HEK293 (cell line): ENCODE measurements at regions not wholly inside any gene's neighbourhood (a gene's known extent, or its start where the extent isn't known, plus 50 kb on each side); places are given as distances from the start of the nearest gene placed in this dataset.

Experiments used
- CTCF ChIP-seq: fragments of 450-650 bp; formaldehyde crosslinking; IDR thresholded peaks from 2 replicates; pipeline ENCODE4 v1.5.1; 2016; ENCODE audit warnings: missing biosample characterization, missing genetic modification characterization
- SCRT2 ChIP-seq: fragments of 450-650 bp; formaldehyde crosslinking; IDR thresholded peaks from 2 replicates; pipeline ENCODE4 v1.5.1; 2016; ENCODE audit warnings: missing biosample characterization, missing genetic modification characterization
- ZNF114 ChIP-seq: fragments of 450-650 bp; formaldehyde crosslinking; IDR thresholded peaks from 2 replicates; pipeline ENCODE4 v1.5.0; 2017; ENCODE audit warnings: missing biosample characterization, missing genetic modification characterization
- ZNF157 ChIP-seq: fragments of 450-650 bp; formaldehyde crosslinking; IDR thresholded peaks from 2 replicates; pipeline ENCODE4 v1.5.1; 2016; ENCODE audit warnings: missing biosample characterization, missing genetic modification characterization
- ZNF596 ChIP-seq: fragments of 450-650 bp; IDR thresholded peaks from 2 replicates; pipeline ENCODE4 v1.5.0; 2018; ENCODE audit warnings: missing biosample characterization, mild to moderate bottlenecking, missing genetic modification characterization, moderate library complexity
- TF ChIP-seq, protein P1 (sequence below): fragments of 450-650 bp; formaldehyde crosslinking; conservative IDR thresholded peaks from 2 replicates; pipeline ENCODE4 v1.5.1; 2016; ENCODE audit warnings: low read depth, missing biosample characterization, missing genetic modification characterization
- TF ChIP-seq, protein P2 (sequence below): fragments of 450-650 bp; formaldehyde crosslinking; IDR thresholded peaks from 2 replicates; pipeline ENCODE4 v1.5.1; 2016; ENCODE audit warnings: missing biosample characterization, missing genetic modification characterization

- TF ChIP-seq ZNF114 (tag by site-specific recombination) (no peak), ZNF157 (tag by site-specific recombination) (no peak), CTCF (tag by site-specific recombination) (no peak), ZNF596 (tag by site-specific recombination) (no peak), SCRT2 (tag by site-specific recombination) (no peak)
- TF ChIP-seq, protein P1, sequence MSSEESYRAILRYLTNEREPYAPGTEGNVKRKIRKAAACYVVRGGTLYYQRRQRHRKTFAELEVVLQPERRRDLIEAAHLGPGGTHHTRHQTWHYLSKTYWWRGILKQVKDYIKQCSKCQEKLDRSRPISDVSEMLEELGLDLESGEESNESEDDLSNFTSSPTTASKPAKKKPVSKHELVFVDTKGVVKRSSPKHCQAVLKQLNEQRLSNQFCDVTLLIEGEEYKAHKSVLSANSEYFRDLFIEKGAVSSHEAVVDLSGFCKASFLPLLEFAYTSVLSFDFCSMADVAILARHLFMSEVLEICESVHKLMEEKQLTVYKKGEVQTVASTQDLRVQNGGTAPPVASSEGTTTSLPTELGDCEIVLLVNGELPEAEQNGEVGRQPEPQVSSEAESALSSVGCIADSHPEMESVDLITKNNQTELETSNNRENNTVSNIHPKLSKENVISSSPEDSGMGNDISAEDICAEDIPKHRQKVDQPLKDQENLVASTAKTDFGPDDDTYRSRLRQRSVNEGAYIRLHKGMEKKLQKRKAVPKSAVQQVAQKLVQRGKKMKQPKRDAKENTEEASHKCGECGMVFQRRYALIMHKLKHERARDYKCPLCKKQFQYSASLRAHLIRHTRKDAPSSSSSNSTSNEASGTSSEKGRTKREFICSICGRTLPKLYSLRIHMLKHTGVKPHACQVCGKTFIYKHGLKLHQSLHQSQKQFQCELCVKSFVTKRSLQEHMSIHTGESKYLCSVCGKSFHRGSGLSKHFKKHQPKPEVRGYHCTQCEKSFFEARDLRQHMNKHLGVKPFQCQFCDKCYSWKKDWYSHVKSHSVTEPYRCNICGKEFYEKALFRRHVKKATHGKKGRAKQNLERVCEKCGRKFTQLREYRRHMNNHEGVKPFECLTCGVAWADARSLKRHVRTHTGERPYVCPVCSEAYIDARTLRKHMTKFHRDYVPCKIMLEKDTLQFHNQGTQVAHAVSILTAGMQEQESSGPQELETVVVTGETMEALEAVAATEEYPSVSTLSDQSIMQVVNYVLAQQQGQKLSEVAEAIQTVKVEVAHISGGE (tag by site-specific recombination), result no peak
- TF ChIP-seq, protein P2, sequence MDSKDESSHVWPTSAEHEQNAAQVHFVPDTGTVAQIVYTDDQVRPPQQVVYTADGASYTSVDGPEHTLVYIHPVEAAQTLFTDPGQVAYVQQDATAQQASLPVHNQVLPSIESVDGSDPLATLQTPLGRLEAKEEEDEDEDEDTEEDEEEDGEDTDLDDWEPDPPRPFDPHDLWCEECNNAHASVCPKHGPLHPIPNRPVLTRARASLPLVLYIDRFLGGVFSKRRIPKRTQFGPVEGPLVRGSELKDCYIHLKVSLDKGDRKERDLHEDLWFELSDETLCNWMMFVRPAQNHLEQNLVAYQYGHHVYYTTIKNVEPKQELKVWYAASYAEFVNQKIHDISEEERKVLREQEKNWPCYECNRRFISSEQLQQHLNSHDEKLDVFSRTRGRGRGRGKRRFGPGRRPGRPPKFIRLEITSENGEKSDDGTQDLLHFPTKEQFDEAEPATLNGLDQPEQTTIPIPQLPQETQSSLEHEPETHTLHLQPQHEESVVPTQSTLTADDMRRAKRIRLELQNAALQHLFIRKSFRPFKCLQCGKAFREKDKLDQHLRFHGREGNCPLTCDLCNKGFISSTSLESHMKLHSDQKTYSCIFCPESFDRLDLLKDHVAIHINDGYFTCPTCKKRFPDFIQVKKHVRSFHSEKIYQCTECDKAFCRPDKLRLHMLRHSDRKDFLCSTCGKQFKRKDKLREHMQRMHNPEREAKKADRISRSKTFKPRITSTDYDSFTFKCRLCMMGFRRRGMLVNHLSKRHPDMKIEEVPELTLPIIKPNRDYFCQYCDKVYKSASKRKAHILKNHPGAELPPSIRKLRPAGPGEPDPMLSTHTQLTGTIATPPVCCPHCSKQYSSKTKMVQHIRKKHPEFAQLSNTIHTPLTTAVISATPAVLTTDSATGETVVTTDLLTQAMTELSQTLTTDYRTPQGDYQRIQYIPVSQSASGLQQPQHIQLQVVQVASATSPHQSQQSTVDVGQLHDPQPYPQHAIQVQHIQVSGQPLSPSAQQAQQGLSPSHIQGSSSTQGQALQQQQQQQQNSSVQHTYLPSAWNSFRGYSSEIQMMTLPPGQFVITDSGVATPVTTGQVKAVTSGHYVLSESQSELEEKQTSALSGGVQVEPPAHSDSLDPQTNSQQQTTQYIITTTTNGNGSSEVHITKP (tag by site-specific recombination), result no peak
Measured at GRCh38 chr12:127562816-127563215, 704.2 kb upstream of the TMEM132C start.
